GM18505 (cell line): ENCODE measurements at regions not wholly inside any gene's neighbourhood (a gene's known extent, or its start where the extent isn't known, plus 50 kb on each side); places are given as distances from the start of the nearest gene placed in this dataset.

Experiments used
- ATAC-seq: cut with Tn5 transposase; IDR thresholded peaks from one replicate; pipeline ENCODE4 v1.9.1; 2021; ENCODE audit not compliant: unreplicated experiment
- POLR2A ChIP-seq: IDR thresholded peaks from 4 replicates; pipeline ENCODE4 v1.6.1; 2011; ENCODE audit warnings: borderline replicate concordance; ENCODE audit not compliant: insufficient read depth, insufficient read length; ENCODE audit errors: extremely low read depth

GRCh38 chr15:61621146-61621545, 392.0 kb upstream of the RORA start:
- ATAC-seq = no peak
- no peak for TF ChIP-seq POLR2A

GRCh38 chr15:61620151-61620550, 391.0 kb upstream of the RORA start:
- no peak for ATAC-seq

GRCh38 chr15:61613729-61614128, 384.6 kb upstream of the RORA start:
- TF ChIP-seq POLR2A = no peak
- no peak for ATAC-seq

More at GRCh38 chr15:61620151-61620550, 391.0 kb upstream of the RORA start:
- no peak for TF ChIP-seq POLR2A

GRCh38 chr15:61613138-61613537, 384.0 kb upstream of the RORA start:
- TF ChIP-seq POLR2A = no peak
- ATAC-seq = no peak

- no peak for ATAC-seq
Observed at GRCh38 chr15:61612111-61612510, 383.0 kb upstream of the RORA start.

GRCh38 chr15:61605343-61605742, 376.2 kb upstream of the RORA start:
- no peak for ATAC-seq
- no peak for TF ChIP-seq POLR2A

More at GRCh38 chr15:61612111-61612510, 383.0 kb upstream of the RORA start:
- no peak for TF ChIP-seq POLR2A

- no peak for TF ChIP-seq POLR2A
- ATAC-seq = no peak
Observed at GRCh38 chr15:61598655-61599054, 369.6 kb upstream of the RORA start.

- no peak for ATAC-seq
- TF ChIP-seq POLR2A = no peak
Observed at GRCh38 chr15:61584410-61584809, 355.3 kb upstream of the RORA start.

- ATAC-seq = no peak
- no peak for TF ChIP-seq POLR2A
Observed at GRCh38 chr15:61582092-61582491, 353.0 kb upstream of the RORA start.

GRCh38 chr15:61575597-61575996, 346.5 kb upstream of the RORA start:
- no peak for TF ChIP-seq POLR2A
- no peak for ATAC-seq

GRCh38 chr15:61571026-61571425, 341.9 kb upstream of the RORA start:
- ATAC-seq = no peak
- no peak for TF ChIP-seq POLR2A

- TF ChIP-seq POLR2A = no peak
- ATAC-seq = no peak
Observed at GRCh38 chr15:61564785-61565184, 335.7 kb upstream of the RORA start.

GRCh38 chr15:61558172-61559136, 329.4 kb upstream of the RORA start:
- ATAC-seq = no peak
- no peak for TF ChIP-seq POLR2A

GRCh38 chr15:61556037-61556648, 327.0 kb upstream of the RORA start:
- ATAC-seq = no peak
- no peak for TF ChIP-seq POLR2A

GRCh38 chr15:61549727-61550126, 320.6 kb upstream of the RORA start:
- no peak for TF ChIP-seq POLR2A
- no peak for ATAC-seq

- no peak for TF ChIP-seq POLR2A
- no peak for ATAC-seq
Observed at GRCh38 chr15:61545763-61546162, 316.7 kb upstream of the RORA start.
